COLO668 (cell line): ENCODE measurements at regions not wholly inside any gene's neighbourhood (a gene's known extent, or its start where the extent isn't known, plus 50 kb on each side); places are given as distances from the start of the nearest gene placed in this dataset.
A peak's percentile ranks its signal among the peaks of the same experiment; 100 is the strongest.
"Not testable (repeated sequence)": the region's sequence is repeated elsewhere in the genome, so short reads cannot be mapped to it uniquely, and the experiment has no call there.

Experiments used
- DNase-seq: peaks from one replicate; lab custom pipeline; 2025; ENCODE audit not compliant: unreplicated experiment; lab: John Stamatoyannopoulos, UW

DNA sequence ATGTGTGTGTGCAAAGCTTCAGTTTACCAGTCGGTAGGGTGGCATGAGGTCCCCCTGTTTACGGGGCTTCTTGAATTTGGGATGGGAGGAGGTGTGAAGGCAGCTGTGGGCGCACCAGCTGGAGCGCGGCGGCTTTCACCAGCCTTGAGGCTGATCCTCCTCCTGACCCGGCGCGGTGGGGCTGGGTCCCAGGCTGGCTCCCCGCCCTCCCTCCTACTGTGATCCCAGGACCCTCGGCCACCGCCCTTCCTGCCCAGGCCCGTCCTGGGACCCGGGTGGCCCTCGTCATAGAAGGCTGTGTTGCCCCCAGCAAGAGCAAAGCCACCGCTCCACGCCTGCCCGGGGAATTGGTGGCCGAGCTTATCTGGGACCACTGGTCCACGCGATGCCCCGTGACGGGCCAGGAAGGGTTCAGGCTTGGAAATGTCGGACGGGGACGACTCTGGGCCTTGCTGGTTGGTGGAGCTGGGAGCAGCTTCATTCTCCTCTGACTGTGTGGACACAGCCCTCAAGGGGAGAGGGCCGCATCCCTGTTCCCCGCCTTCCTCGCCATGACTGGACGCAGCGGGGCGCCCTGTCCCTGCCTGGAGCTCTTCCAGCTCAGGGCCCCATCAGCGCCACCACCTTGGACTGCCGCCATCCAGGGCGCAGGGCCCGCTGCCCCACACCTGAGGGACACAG is 271.1 kb upstream of the IRX1 start:
- DNase-seq: no peak

DNA sequence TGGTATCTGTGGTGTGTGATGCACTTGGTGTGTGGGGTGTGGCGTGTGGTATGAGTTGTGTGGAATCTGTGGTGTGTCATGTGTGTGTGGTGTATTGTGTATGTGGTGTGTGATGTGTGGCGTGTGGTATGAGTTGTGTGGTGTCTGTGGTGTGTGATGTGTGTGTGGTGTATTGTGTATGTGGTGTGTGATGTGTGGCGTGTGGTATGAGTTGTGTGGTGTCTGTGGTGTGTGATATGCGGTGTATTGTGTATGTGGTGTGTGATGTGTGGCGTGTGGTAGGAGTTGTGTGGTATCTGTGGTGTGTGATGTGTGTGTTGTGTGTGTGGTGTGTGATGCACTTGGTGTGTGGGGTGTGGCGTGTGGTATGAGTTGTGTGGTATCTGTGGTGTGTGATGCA is 271.7 kb upstream of the IRX1 start:
- not testable (repeated sequence) for DNase-seq

GRCh38 chr5:3323144-3323543 is 272.5 kb upstream of the IRX1 start:
- no peak for DNase-seq

DNA sequence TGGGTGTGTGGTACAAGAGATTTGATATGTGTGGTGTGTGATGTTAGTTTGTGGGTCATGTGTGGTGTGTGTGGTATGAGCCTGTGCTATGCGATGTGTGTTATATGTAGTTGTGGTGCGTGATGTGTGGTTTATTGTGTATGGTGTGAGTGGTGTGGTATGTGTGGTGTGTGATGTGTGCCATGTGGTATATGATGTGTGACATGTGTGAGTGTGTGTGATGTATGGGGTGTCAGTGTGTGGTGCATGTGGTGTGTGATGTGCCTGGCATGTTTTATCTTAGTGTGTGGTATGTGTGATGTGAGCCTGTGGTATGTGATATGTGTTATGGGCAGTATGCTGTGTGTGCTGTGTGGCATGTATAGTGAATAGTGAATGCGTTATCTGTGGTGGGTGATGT is 273.0 kb upstream of the IRX1 start:
- DNase-seq: no peak

GRCh38 chr5:3321923-3322322 is 273.7 kb upstream of the IRX1 start:
- no peak for DNase-seq

DNA sequence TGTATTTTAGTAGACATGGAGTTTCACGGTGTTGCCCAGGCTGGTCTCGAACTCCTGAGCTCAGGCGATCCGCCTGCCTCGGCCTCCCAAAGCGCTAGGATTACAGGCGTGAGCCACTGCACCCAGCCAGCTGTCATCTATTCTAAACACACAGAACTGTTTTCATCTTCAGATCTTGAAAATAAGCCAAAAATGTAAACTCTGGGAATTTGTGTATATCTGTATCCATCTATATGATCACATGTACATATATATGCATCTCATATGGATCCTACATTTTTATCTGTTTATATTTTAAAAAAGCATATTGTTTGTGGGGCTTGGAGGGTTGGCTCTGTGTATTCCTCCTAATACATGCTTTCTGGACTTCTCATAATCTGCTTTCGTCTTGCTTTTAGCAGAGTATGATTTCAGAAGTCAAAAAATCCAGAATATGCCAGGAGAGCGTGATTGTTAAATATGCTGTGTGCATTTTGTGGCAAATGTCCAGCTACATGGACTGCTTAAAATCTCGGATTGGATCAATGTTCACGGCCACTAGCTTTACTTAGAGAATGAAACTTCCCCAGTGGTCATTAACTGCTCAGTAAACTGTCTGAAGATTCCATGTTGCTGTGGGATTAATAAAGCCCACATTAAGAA is 274.4 kb upstream of the IRX1 start:
- DNase-seq: no peak

- DNase-seq: no peak
These were observed 275.2 kb upstream of the IRX1 start for GRCh38 chr5:3320317-3320875.

GRCh38 chr5:3317051-3317795 is 278.4 kb upstream of the IRX1 start:
- DNase-seq: no peak

- DNase-seq: no peak
These were observed 282.1 kb upstream of the IRX1 start for GRCh38 chr5:3313569-3313968.

GRCh38 chr5:3312299-3312698 is 283.3 kb upstream of the IRX1 start:
- DNase-seq: no peak

GRCh38 chr5:3311433-3311832 is 284.2 kb upstream of the IRX1 start:
- DNase-seq: no peak

- peak; percentile 28 for DNase-seq
These were observed 284.9 kb upstream of the IRX1 start for GRCh38 chr5:3310541-3311261.

GRCh38 chr5:3309538-3309937 is 286.1 kb upstream of the IRX1 start:
- DNase-seq: no peak

GRCh38 chr5:3307982-3308621 is 287.5 kb upstream of the IRX1 start:
- no peak for DNase-seq

DNA sequence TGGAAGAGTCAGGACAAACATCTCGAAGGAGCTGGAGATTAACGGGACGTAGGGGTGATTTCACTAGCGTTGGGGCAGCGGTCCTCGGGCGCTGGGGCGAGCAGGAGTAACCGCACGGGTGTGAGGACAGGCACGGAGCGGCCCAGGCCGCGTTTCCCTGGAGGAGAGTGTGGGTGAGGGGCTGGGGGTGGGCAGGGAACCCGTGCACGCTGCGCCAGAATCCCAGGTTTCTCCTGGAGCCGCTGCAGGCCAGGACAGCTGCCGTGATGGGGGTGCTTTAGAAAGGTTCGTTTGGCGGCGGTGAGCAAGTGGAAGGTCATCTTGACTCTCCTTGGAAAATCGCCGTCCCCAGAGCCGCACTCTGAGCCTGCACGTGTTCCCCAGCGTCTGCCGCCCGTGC is 290.2 kb upstream of the IRX1 start:
- no peak for DNase-seq

GRCh38 chr5:3304346-3304745 is 291.3 kb upstream of the IRX1 start:
- no peak for DNase-seq

- DNase-seq: no peak
These were observed 291.9 kb upstream of the IRX1 start for GRCh38 chr5:3303777-3304176.

DNA sequence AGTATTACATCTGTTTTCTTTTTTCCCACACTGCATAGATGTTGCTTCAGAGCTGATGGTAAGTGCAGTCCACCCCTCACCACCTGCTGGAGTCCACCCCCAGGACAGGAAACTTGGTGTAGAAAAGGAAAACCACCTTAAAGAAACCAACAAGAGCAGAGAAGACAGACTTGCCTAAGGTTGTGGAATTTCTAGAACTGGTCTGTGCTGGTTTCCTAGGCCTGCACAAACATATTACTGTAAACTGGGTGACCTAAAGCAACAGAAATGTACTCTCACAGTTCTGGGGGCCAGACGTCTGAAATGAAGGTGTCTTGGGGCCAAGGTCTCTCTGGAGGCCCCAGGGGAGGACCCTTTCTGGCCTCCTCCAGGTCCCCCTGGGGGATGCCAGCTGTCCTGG is 293.4 kb upstream of the IRX1 start:
- no peak for DNase-seq

- no peak for DNase-seq
These were observed 294.3 kb upstream of the IRX1 start for GRCh38 chr5:3301306-3301705.

- DNase-seq: no peak
These were observed 294.9 kb upstream of the IRX1 start for GRCh38 chr5:3300726-3301125.

- DNase-seq: no peak
These were observed 296.2 kb upstream of the IRX1 start for GRCh38 chr5:3299441-3299840.
